RPMI7951 (cell line): ENCODE measurements at regions not wholly inside any gene's neighbourhood (a gene's known extent, or its start where the extent isn't known, plus 50 kb on each side); places are given as distances from the start of the nearest gene placed in this dataset.

Experiments
- DNase-seq: peaks from one replicate; pipeline ENCODE4 v3.0.0-alpha.2; 2012; ENCODE audit warnings: low read depth

DNA sequence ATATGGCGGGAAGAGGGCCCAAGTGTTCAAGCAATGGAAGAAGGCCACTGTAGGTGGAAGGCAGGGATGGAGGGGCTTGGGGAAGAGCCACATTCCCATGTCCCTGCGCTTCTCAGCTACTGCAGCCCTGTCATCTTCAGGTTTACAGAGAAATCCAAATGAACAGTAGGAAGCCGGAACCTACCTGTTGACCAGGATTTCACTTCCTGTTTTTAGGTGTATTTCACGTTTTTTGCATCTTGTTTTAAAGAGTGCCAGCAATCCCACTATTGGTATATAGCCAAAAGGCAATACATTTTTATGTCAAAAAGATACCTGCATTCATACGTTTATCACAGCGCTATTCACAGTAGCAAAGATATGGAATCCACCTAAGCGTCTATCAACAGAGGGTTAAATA is 159.2 kb downstream of the SLC35B3 start:
- DNase-seq: no peak

GRCh38 chr6:8275667-8276066 is 159.7 kb downstream of the SLC35B3 start:
- DNase-seq: no peak

DNA sequence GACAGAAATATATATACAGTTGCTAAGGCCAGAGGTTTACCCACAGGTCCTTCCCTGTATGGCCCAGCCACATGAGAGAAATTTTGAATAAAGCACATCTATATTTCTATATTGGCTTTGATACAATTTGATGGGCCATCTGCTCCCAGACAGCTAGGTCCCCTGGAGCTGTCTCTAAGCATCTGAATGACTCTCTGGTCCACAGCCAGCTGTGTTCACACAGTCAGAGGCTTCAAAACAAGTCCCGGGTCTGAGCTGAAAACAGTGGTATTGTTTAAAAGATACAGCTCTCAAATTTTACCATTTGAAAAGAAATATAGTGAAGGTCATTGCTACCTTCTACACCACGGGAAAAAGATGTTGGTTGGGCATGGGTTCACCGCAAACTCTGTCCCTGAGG is 161.1 kb downstream of the SLC35B3 start:
- no peak for DNase-seq

GRCh38 chr6:8269872-8270454 is 165.4 kb downstream of the SLC35B3 start:
- DNase-seq: no peak

DNA sequence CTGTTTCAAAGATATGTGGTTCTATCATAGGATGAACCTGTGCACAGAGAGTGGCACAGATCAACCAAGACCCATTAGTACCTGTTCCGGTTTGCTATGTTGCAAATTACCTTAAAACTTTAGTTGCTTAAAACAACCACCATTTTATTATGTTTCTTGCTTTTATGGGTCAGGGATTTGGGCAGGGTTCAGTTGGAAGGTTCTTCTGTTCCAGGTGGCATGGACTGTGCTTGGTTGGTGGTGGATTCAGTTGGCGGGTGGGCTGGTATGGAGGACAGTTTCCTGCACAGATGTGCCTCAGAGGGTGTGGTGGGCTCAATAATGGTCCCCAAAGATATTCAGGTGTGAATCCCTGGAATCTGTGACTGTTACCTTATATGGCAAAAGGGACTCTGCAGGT is 166.3 kb downstream of the SLC35B3 start:
- no peak for DNase-seq

GRCh38 chr6:8268606-8269005 is 166.3 kb upstream of the EEF1E1 start:
- no peak for DNase-seq

GRCh38 chr6:8268156-8268555 is 165.8 kb upstream of the EEF1E1 start:
- DNase-seq: no peak

- DNase-seq: no peak
Observed at GRCh38 chr6:8260610-8261009, 158.3 kb upstream of the EEF1E1 start.

DNA sequence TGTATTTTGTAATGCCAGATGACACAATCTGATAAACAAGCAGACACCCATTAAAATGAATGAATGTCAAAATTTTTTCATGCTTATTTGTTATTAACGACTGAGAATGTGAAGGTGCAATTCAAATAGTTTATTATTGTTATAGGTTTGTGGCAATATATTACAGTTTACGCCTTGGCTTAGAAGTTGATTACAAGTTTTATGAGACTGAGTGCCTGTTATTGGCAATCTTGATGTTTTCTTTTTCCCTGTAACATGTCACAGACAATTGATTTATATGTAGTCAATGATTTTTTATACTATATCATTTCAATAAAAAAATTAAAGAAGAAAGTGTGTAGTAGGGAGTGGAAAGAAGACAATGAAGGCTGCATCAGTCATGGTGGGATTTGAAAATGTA is 144.1 kb upstream of the EEF1E1 start:
- DNase-seq: no peak

DNA sequence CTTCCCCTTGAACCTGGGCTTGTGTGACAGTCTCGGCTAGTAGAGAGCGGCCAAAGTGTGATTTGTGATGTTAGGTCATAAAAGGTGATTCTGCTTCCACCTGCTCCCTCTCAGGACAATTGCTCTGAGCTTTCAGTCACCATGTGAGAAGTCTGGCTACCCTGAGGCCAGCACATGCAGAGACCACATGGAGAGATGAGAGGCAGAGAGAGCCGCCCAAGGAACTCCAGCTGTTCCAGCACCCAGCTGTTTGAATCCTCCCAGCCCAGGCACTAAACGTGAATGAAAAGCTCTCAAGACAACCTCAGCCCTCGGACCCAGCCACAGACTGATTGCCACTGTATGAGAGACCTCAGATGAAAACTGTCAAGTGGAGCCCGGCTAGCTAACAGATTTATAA is 143.4 kb upstream of the EEF1E1 start:
- DNase-seq: no peak

- DNase-seq: no peak
Observed at GRCh38 chr6:8243475-8243874, 141.1 kb upstream of the EEF1E1 start.

GRCh38 chr6:8242885-8243284 is 140.5 kb upstream of the EEF1E1 start:
- no peak for DNase-seq

- DNase-seq: no peak
Observed at GRCh38 chr6:8240301-8240700, 138.0 kb upstream of the EEF1E1 start.

DNA sequence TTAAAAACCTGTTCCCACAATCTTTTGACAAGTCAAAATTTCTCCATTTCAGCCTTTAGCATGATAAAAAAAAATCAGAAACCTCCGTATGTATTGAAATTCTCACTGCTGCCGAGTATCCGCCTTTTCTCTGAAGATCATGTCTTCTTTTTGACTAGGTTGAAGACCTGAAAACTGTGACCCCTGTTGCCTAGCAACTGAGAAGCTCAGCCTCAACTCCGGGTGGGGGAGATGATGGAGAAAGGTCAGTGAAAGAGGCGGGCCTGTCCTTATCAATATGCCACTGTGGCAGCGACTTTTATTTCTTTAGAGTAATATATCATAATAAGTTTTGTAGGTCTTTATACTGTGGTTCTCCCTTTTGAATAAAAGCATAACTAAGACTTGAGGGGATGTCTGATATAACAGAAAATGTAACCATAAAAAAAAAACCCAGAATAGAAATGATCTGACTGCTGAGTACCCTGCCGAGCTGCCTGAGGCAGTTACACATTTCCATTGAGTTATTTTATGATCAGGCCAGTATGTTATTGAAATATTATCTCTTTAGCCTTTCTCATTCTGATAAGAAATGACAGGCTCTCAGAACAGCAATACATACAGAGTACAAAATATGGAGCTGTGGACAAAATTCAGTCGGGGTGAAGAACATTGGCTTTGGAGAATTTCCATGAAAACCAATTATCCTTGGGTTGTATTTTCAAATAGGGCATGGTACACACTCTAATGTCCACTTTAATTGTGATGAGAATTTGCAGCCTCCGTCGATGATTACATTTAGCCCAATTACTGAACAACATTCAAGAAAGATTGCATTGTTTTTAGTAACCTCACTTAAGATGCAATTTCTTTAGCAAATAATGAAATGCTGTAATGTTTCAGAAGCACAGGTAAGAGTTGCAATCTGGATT is 136.7 kb upstream of the EEF1E1 start:
- no peak for DNase-seq

DNA sequence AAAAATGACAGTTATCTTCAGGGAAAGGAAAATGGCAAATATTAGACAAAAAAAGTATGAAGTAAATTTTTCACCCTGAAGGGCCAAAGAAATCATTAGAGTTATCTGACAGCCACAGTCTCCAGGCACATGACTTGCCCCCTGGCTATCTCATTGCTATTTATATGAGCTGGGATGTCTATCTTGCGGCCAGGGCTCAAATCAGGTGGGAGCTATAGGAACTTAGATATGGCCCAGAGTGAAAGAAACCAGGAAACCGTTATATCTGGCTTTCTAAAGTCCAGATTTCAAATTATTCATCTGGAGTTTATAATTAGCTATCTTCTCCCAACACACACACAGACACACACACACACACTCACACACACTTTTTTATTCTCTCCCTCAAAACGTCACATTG is 135.3 kb upstream of the EEF1E1 start:
- no peak for DNase-seq

GRCh38 chr6:8236956-8237355 is 134.6 kb upstream of the EEF1E1 start:
- DNase-seq: no peak

- no peak for DNase-seq
Observed at GRCh38 chr6:8234321-8234720, 132.0 kb upstream of the EEF1E1 start.

GRCh38 chr6:8231956-8232355 is 129.6 kb upstream of the EEF1E1 start:
- DNase-seq: no peak

DNA sequence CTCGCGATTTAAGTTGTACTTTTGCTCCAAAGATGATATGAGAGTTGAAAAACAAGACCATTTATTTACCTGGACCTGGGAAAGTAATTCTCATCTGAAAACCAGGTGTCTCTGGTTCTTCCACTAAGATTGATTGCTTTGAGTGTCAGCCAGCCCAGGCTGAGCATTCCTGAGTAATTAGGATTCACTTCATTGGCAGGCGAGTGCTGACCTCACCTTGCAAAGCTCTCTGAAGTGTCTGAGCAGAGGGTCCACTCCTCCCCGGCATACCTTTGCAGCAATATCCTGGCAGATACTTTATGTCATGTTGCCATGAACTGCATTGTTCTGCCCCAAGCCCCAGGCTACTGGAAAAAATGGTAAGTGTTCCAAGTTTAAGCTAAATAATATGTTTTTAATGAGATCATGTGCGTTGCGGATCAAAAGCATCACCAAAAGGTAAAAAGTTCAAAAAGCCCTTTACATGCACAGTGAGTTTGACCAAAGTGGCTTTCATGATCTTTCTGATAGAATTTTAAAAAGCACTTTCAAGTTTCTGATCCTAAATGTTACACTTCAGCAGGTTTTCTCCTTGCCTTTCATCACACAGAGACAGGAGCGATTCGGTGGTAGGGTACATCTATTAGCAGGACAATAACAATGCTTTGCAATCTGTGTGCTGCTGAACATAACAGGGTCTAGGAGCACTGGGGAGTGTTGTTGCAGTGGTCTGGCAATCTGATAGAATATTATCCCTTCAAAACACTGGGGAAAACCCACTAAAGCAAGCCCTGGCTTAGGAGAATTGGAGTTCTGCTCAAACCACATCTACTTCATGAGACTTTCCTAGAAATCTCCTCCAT is 127.8 kb upstream of the EEF1E1 start:
- DNase-seq: no peak

- no peak for DNase-seq
Observed at GRCh38 chr6:8225113-8225512, 122.8 kb upstream of the EEF1E1 start.

- DNase-seq: no peak
Observed at GRCh38 chr6:8223678-8224077, 121.3 kb upstream of the EEF1E1 start.

- DNase-seq: peak; percentile 50
Observed at GRCh38 chr6:8219352-8219943, 117.1 kb upstream of the EEF1E1 start.
